ENCODE measurements at regions not wholly inside any gene's neighbourhood (a gene's known extent, or its start where the extent isn't known, plus 50 kb on each side); places are given as distances from the start of the nearest gene placed in this dataset.

DNA sequence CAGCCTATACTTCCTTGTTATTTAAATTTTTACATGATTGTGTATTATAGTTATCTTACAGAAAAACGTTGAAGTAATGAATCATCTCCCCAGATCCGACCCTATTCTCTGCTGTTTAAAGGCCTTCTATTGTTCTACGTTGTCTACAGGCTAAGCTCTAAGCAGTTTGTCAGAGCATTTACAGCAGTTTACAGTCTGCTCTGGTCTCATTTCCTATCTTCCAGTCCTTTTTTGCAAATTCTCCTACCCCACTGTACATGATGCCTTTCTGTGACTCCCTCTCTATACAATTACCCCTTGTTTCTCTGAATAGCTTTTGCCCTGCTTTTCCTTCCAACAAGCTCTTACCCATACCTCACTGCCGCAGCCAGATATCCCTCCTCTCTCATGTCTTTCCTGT lies 319.2 kb upstream of the FMN2 start:
- no peak for DNase-seq (ENCODE audit: extremely low spot score)
- TF ChIP-seq, protein P1, sequence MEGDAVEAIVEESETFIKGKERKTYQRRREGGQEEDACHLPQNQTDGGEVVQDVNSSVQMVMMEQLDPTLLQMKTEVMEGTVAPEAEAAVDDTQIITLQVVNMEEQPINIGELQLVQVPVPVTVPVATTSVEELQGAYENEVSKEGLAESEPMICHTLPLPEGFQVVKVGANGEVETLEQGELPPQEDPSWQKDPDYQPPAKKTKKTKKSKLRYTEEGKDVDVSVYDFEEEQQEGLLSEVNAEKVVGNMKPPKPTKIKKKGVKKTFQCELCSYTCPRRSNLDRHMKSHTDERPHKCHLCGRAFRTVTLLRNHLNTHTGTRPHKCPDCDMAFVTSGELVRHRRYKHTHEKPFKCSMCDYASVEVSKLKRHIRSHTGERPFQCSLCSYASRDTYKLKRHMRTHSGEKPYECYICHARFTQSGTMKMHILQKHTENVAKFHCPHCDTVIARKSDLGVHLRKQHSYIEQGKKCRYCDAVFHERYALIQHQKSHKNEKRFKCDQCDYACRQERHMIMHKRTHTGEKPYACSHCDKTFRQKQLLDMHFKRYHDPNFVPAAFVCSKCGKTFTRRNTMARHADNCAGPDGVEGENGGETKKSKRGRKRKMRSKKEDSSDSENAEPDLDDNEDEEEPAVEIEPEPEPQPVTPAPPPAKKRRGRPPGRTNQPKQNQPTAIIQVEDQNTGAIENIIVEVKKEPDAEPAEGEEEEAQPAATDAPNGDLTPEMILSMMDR (IDR thresholded peaks at IDR 0.05; ENCODE audit: control extremely low read depth, extremely low read depth, low read depth, missing control alignments): no peak
- POLR2A ChIA-PET: no interaction called here
- CTCF ChIA-PET: no interaction called here

DNA sequence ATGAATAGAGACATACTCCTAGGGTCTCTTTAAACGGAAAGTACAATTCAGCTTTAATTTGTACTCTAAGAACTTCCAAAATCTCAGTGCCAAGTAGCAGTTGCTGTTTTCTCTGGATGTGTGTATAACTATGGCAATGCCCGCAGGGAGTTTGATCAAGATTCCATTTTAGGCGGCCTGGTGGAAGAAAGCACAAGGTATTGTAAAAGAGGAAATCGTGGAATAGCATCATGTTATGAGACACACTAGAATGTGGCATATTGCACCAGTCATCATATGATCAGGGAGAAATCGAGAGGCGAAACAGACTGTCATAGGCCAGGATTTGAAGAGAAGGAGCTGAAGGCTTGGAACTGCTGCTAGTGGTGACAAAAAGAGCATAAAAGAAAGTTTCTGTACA lies 316.2 kb upstream of the FMN2 start:
- TF ChIP-seq, protein P1 (IDR thresholded peaks at IDR 0.05; ENCODE audit: control extremely low read depth, extremely low read depth, low read depth, missing control alignments): no peak
- CTCF ChIA-PET: interaction anchor here (0.9 kb wide), 1 partner anchor 11 kb away, joined by 3 read pairs; no protein-coding TSS in a partner anchor

DNA sequence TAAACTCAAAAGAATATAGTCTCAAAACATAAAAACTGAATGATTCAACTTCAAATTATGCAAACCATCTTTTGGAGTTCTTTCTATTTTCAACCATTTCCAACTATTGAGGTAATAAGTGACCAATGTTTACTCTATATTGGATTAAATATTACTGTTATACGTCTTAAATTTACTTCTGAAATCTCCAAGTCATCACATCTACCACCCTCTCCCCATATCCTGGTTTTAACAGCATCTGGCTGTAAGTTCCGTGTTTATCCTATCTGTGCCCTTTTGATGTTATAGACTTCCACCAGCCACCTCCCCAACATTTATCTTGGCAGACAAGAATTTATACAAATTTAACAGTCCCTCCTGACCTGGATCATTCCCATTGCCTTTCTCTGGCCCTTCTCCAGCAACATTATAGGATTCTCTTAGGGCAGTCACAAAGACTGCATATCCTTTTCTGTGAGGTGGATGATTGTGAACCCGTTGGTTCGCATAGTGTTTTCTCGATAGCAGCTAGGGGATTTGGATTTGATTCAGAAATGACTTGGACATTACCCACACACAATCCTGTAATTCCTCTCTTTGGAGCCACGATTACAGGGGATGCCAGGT lies 313.4 kb upstream of the FMN2 start:
- ChIA-PET POLR2A (no interaction called here), CTCF (no interaction called here)
- DNase-seq (ENCODE audit: extremely low spot score): no peak
- TF ChIP-seq, protein P1 (IDR thresholded peaks at IDR 0.05; ENCODE audit: control extremely low read depth, extremely low read depth, low read depth, missing control alignments): no peak

More for the DNA sequence above, 316.2 kb upstream of the FMN2 start:
- POLR2A ChIA-PET: no interaction called here
- no peak for DNase-seq (ENCODE audit: extremely low spot score)

DNA sequence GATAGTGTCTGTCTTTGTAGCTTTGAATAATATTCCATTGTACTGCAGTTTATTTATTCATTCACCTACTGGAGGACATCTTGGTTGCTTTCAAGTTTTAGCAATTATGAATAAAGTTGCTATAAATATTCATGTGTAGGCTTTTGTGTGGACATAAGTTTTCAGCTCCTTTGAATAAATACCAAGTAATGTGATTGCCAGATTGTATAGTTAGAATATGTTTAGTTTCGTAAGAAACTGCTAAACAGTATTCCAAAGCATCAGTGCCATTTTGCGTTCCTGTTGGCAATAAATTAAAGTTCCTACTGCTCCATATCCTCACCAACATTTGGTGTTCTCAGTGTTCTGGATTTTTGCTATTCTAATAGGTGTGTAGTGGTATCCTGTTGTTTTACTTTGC lies 311.7 kb upstream of the FMN2 start:
- POLR2A ChIA-PET: no interaction called here
- DNase-seq (ENCODE audit: extremely low spot score): no peak
- TF ChIP-seq, protein P1 (IDR thresholded peaks at IDR 0.05; ENCODE audit: control extremely low read depth, extremely low read depth, low read depth, missing control alignments): no peak
- CTCF ChIA-PET: no interaction called here

DNA sequence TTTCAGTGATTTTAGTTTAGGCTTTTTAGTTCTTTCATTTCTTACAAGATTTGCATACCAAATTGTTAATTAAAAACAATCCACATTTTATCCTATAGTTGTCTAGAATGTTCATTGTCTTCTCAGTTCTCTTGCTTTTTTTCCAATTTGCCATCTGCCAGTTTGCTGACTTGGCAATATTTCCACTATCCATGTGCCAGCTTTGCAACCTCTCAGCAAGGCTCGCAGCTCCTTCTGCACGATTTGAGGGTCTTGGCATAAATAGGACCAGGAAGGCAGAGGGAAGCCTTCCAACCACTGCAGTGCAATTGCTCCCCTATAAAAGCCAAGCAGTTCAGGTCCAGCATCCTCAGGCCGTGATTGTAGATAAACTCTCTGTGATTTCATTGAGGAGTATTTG lies 306.8 kb upstream of the FMN2 start:
- POLR2A ChIA-PET: no interaction called here
- CTCF ChIA-PET: interaction anchor here (1.2 kb wide), 2 partner anchors 7 to 17 kb away, joined by 3 read pairs; no protein-coding TSS in a partner anchor
- no peak for DNase-seq (ENCODE audit: extremely low spot score)
- TF ChIP-seq, protein P1 (IDR thresholded peaks at IDR 0.05; ENCODE audit: control extremely low read depth, extremely low read depth, low read depth, missing control alignments): no peak

DNA sequence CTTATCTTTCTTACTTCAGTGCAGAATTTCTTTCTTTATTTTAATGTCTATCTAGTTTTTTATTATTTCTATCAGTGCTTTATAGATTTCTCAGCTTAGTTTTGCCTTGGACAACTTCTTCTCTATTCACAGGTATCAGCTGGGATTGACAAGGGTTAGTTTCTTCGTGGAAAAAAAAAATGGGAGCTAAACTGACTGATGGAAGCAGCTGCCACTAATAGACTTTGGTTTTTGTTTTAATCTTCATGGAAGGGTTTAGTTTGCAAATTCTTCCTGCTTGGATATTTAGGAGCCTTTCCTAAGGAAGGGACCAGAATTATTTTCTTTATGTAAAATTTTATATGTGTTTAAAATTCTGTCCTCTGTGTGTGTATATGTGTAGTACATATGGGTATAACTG lies 306.1 kb upstream of the FMN2 start:
- POLR2A ChIA-PET: no interaction called here
- CTCF ChIA-PET: interaction anchor here (1.0 to 1.8 kb wide), 4 partner anchors 8 to 22 kb away, joined by 3 to 7 read pairs (median 3); no protein-coding TSS in a partner anchor
- TF ChIP-seq, protein P1 (IDR thresholded peaks at IDR 0.05; ENCODE audit: control extremely low read depth, extremely low read depth, low read depth, missing control alignments): no peak
- DNase-seq (ENCODE audit: extremely low spot score): no peak

All from GM10248 (cell line).